GM20000 (cell line): ENCODE measurements at regions not wholly inside any gene's neighbourhood (a gene's known extent, or its start where the extent isn't known, plus 50 kb on each side); places are given as distances from the start of the nearest gene placed in this dataset.

Source experiments
- DNase-seq: peaks from one replicate; pipeline ENCODE4 v3.0.0; 2012; ENCODE audit warnings: low spot score
- CTCF ChIP-seq: IDR thresholded peaks from 2 replicates; pipeline ENCODE4 v1.5.1; 2012; ENCODE audit warnings: mild to moderate bottlenecking, control low read depth; ENCODE audit errors: extremely low read depth, missing control alignments

- no peak for TF ChIP-seq CTCF
Observed at GRCh38 chr5:8216921-8217320, 348.0 kb downstream of the MTRR start.

GRCh38 chr5:8226148-8226547 lies 357.2 kb downstream of the MTRR start:
- TF ChIP-seq CTCF, result no peak
- DNase-seq, result no peak

More at GRCh38 chr5:8216921-8217320, 348.0 kb downstream of the MTRR start:
- no peak for DNase-seq

GRCh38 chr5:8227112-8227511 lies 358.2 kb downstream of the MTRR start:
- DNase-seq, result no peak
- no peak for TF ChIP-seq CTCF

GRCh38 chr5:8229551-8229950 lies 360.6 kb downstream of the MTRR start:
- no peak for TF ChIP-seq CTCF
- DNase-seq, result no peak

- no peak for TF ChIP-seq CTCF
- no peak for DNase-seq
Observed at GRCh38 chr5:8230868-8231267, 361.9 kb downstream of the MTRR start.

GRCh38 chr5:8233479-8233878 lies 364.5 kb downstream of the MTRR start:
- DNase-seq, result no peak
- TF ChIP-seq CTCF, result no peak

- TF ChIP-seq CTCF, result no peak
- DNase-seq, result no peak
Observed at GRCh38 chr5:8234179-8234770, 365.3 kb downstream of the MTRR start.
